ENCODE measurements at regions not wholly inside any gene's neighbourhood (a gene's known extent, or its start where the extent isn't known, plus 50 kb on each side); places are given as distances from the start of the nearest gene placed in this dataset.

- DNase-seq: no peak
Measured at GRCh38 chr3:8204853-8205650, 296.6 kb upstream of the LMCD1 start.

- DNase-seq: no peak
Measured at GRCh38 chr3:8205881-8206280, 295.7 kb upstream of the LMCD1 start.

GRCh38 chr3:8206971-8207617 lies 294.5 kb upstream of the LMCD1 start:
- no peak for DNase-seq

GRCh38 chr3:8210882-8211341 lies 290.7 kb upstream of the LMCD1 start:
- no peak for DNase-seq

- DNase-seq: no peak
Measured at GRCh38 chr3:8212794-8213193, 288.8 kb upstream of the LMCD1 start.

- no peak for DNase-seq
Measured at GRCh38 chr3:8213286-8213685, 288.3 kb upstream of the LMCD1 start.

GRCh38 chr3:8215821-8216220 lies 285.8 kb upstream of the LMCD1 start:
- DNase-seq: no peak

- DNase-seq: no peak
Measured at GRCh38 chr3:8218353-8218940, 283.2 kb upstream of the LMCD1 start.

GRCh38 chr3:8220291-8220690 lies 281.3 kb upstream of the LMCD1 start:
- DNase-seq: no peak

- no peak for DNase-seq
Measured at GRCh38 chr3:8223766-8224165, 277.9 kb upstream of the LMCD1 start.

- DNase-seq: no peak
Measured at GRCh38 chr3:8224941-8225340, 276.7 kb upstream of the LMCD1 start.

GRCh38 chr3:8233938-8234337 lies 267.7 kb upstream of the LMCD1 start:
- peak in 1 of 5 experiments; percentile 80 for DNase-seq

- DNase-seq: no peak
Measured at GRCh38 chr3:8236264-8236663, 265.4 kb upstream of the LMCD1 start.

GRCh38 chr3:8237893-8238292 lies 263.7 kb upstream of the LMCD1 start:
- DNase-seq: no peak

- no peak for DNase-seq
Measured at GRCh38 chr3:8238432-8238831, 263.2 kb upstream of the LMCD1 start.

GRCh38 chr3:8239095-8239494 lies 262.5 kb upstream of the LMCD1 start:
- no peak for DNase-seq

GRCh38 chr3:8239718-8240695 lies 261.6 kb upstream of the LMCD1 start:
- peak in 1 of 5 experiments; percentile 54 for DNase-seq

- no peak for DNase-seq
Measured at GRCh38 chr3:8246070-8246469, 255.6 kb upstream of the LMCD1 start.

- DNase-seq: no peak
Measured at GRCh38 chr3:8253201-8253600, 248.4 kb upstream of the LMCD1 start.

GRCh38 chr3:8254489-8254888 lies 247.1 kb upstream of the LMCD1 start:
- no peak for DNase-seq

GRCh38 chr3:8255725-8256124 lies 245.9 kb upstream of the LMCD1 start:
- no peak for DNase-seq

GRCh38 chr3:8256441-8257071 lies 245.1 kb upstream of the LMCD1 start:
- DNase-seq: no peak
